Keratinocyte (primary cell): ENCODE measurements at regions not wholly inside any gene's neighbourhood (a gene's known extent, or its start where the extent isn't known, plus 50 kb on each side); places are given as distances from the start of the nearest gene placed in this dataset.
"Not testable (repeated sequence)": the region's sequence is repeated elsewhere in the genome, so short reads cannot be mapped to it uniquely, and the experiment has no call there.

Experiments
- DNase-seq: peaks from one replicate; pipeline ENCODE4 v3.0.0-alpha.2; 2011; ENCODE audit warnings: low read depth, missing footprints, low spot score
- FAIRE-seq: peaks from 2 replicates; lab custom pipeline; 2011; peaks lifted over from hg19 to GRCh38; lab: Jason Lieb, UNC
- H2AFZ ChIP-seq: 2 replicates; pipeline ENCODE4 v1.6.0; 2012; ENCODE audit warnings: low read length, control low read depth, inconsistent platforms; ENCODE audit not compliant: control insufficient read depth
- H3K27ac ChIP-seq: 2 replicates; pipeline ENCODE4 v1.5.1; 2011; ENCODE audit warnings: low read length; ENCODE audit not compliant: control insufficient read depth, insufficient read depth
- H3K27me3 ChIP-seq: 3 replicates; pipeline ENCODE4 v1.6.0; 2011; ENCODE audit warnings: low read length; ENCODE audit not compliant: control insufficient read depth, insufficient read depth; ENCODE audit errors: extremely low read depth
- H3K36me3 ChIP-seq, 2 experiments: 2 replicates in 1 of 2; 3 replicates in 1 of 2; pipeline ENCODE4 v1.5.1; 2011; ENCODE audit warnings: low read length in 2 of 2, mild to moderate bottlenecking in 1 of 2; ENCODE audit not compliant: control insufficient read depth in 2 of 2, insufficient read depth in 2 of 2; ENCODE audit errors: extremely low read depth in 1 of 2
- H3K4me1 ChIP-seq: 3 replicates; pipeline ENCODE4 v1.5.1; 2011; ENCODE audit warnings: low read length; ENCODE audit not compliant: control insufficient read depth, insufficient read depth; ENCODE audit errors: extremely low read depth
- H3K4me2 ChIP-seq: 3 replicates; pipeline ENCODE4 v1.6.0; 2011; ENCODE audit warnings: low read depth, low read length; ENCODE audit not compliant: control insufficient read depth, insufficient read depth; ENCODE audit errors: extremely low read depth
- H3K4me3 ChIP-seq, 3 experiments: fragments of 200-600 bp in 1 of 3; sonication (generic) in 1 of 3; 2 replicates in 2 of 3; 3 replicates in 1 of 3; pipeline ENCODE4 v1.5.1; 2011 to 2016; ENCODE audit warnings: low read length in 3 of 3, mild to moderate bottlenecking in 3 of 3, control low read depth in 2 of 3, inconsistent platforms in 1 of 3, low read depth in 1 of 3, mixed read lengths in 1 of 3, mixed run types in 1 of 3, moderate library complexity in 1 of 3; ENCODE audit not compliant: control insufficient read depth in 2 of 3, insufficient read depth in 2 of 3; ENCODE audit errors: extremely low read depth in 1 of 3
- H3K79me2 ChIP-seq: 2 replicates; pipeline ENCODE4 v1.6.0; 2012; ENCODE audit warnings: low read length; ENCODE audit not compliant: control insufficient read depth, insufficient read depth
- H3K9ac ChIP-seq: 3 replicates; pipeline ENCODE4 v1.6.0; 2011; ENCODE audit warnings: low read length; ENCODE audit not compliant: control insufficient read depth, insufficient read depth; ENCODE audit errors: extremely low read depth
- H3K9me1 ChIP-seq: 3 replicates; pipeline ENCODE4 v1.6.0; 2011; ENCODE audit warnings: low read length; ENCODE audit not compliant: control insufficient read depth, insufficient read depth; ENCODE audit errors: extremely low read depth
- H3K9me3 ChIP-seq: 2 replicates; pipeline ENCODE4 v1.5.1; 2012; ENCODE audit warnings: low read depth, low read length; ENCODE audit not compliant: control insufficient read depth
- H4K20me1 ChIP-seq: 3 replicates; pipeline ENCODE4 v1.6.0; 2011; ENCODE audit warnings: low read length; ENCODE audit not compliant: control insufficient read depth, insufficient read depth; ENCODE audit errors: extremely low read depth
- CTCF ChIP-seq, 3 experiments: IDR thresholded peaks in 1 of 3; conservative IDR thresholded peaks in 1 of 3; optimal IDR thresholded peaks in 1 of 3; 2 replicates in 2 of 3; 3 replicates in 1 of 3; pipeline versions ENCODE3 to v1.5.1; 2011; ENCODE audit warnings: low read length in 3 of 3, mild to moderate bottlenecking in 3 of 3, moderate library complexity in 2 of 3, control low read depth in 1 of 3, inconsistent platforms in 1 of 3; ENCODE audit not compliant: insufficient read depth in 2 of 3; ENCODE audit errors: extremely low read depth in 1 of 3
- EZH2 ChIP-seq: IDR thresholded peaks from one replicate; pipeline ENCODE4 v1.6.1; 2012; ENCODE audit warnings: inconsistent platforms, mild to moderate bottlenecking, low read length, moderate library complexity
- dilution Hi-C: fragments of 300-500 bp; cut with MboI; formaldehyde crosslinking; loops from one replicate; pipeline ENCODE4 v1.7.0; 2020; ENCODE audit warnings: low sequenced_read_pairs; ENCODE audit not compliant: extremely low pct_ligation_motif_present

GRCh38 chr12:93239789-93240188 lies 137.9 kb upstream of the NUDT4 start:
- not testable (repeated sequence) for FAIRE-seq, H2AFZ ChIP-seq

GRCh38 chr12:93242154-93242972 lies 135.4 kb upstream of the NUDT4 start:
- Histone ChIP-seq H3K4me3 (no peak overlapping the region), H3K9me1 (no peaks in the 10 kb centered on the region), H3K4me2 (no peak overlapping the region), H3K36me3 (no peaks in the 10 kb centered on the region), H3K4me1 (peaks cover 12% of the 10 kb centered on the region), H2AFZ (no peak overlapping the region), H3K27ac (no peak overlapping the region), H3K9me3 (no peaks in the 10 kb centered on the region), H3K9ac (no peak overlapping the region), H3K79me2 (no peaks in the 10 kb centered on the region), H3K27me3 (no peaks in the 10 kb centered on the region), H4K20me1 (no peaks in the 10 kb centered on the region)
- no peak for TF ChIP-seq EZH2
- no peak for TF ChIP-seq CTCF (optimal IDR thresholded peaks at IDR 0.05 in 1 of 3, IDR thresholded peaks at IDR 0.05 in 1 of 3, conservative IDR thresholded peaks at IDR 0.05 in 1 of 3; ENCODE audit: extremely low read depth in 1 of 3, insufficient read depth in 2 of 3, low read length in 3 of 3)
- dilution Hi-C loops: no loop called here
- no peak for FAIRE-seq
- DNase-seq: no peak

More at GRCh38 chr12:93239789-93240188, 137.9 kb upstream of the NUDT4 start:
- H3K4me3 ChIP-seq, H3K79me2 ChIP-seq, H4K20me1 ChIP-seq, dilution Hi-C loops, H3K9me1 ChIP-seq, H3K36me3 ChIP-seq, H3K27ac ChIP-seq, H3K4me2 ChIP-seq, H3K9me3 ChIP-seq, H3K27me3 ChIP-seq, DNase-seq, H3K9ac ChIP-seq: not testable (repeated sequence)
- peaks cover 12% of the 10 kb centered on the region for H3K4me1 ChIP-seq

GRCh38 chr12:93243382-93243688 lies 134.4 kb upstream of the NUDT4 start:
- Histone ChIP-seq H3K79me2 (no peaks in the 10 kb centered on the region), H3K36me3 (no peaks in the 10 kb centered on the region), H4K20me1 (no peaks in the 10 kb centered on the region), H3K4me1 (peaks cover 12% of the 10 kb centered on the region), H3K27me3 (no peaks in the 10 kb centered on the region), H3K9ac (no peak overlapping the region), H3K4me3 (no peak overlapping the region), H2AFZ (no peak overlapping the region), H3K27ac (no peak overlapping the region), H3K4me2 (no peak overlapping the region), H3K9me3 (no peaks in the 10 kb centered on the region), H3K9me1 (no peaks in the 10 kb centered on the region)
- dilution Hi-C loops: no loop called here
- DNase-seq: no peak
- TF ChIP-seq CTCF (optimal IDR thresholded peaks at IDR 0.05 in 1 of 3, IDR thresholded peaks at IDR 0.05 in 1 of 3, conservative IDR thresholded peaks at IDR 0.05 in 1 of 3; ENCODE audit: extremely low read depth in 1 of 3, insufficient read depth in 2 of 3, low read length in 3 of 3): no peak
- TF ChIP-seq EZH2: no peak
- FAIRE-seq: no peak
